ENCODE measurements at regions not wholly inside any gene's neighbourhood (a gene's known extent, or its start where the extent isn't known, plus 50 kb on each side); places are given as distances from the start of the nearest gene placed in this dataset.
A peak's percentile ranks its signal among the peaks of the same experiment; 100 is the strongest.

DNA sequence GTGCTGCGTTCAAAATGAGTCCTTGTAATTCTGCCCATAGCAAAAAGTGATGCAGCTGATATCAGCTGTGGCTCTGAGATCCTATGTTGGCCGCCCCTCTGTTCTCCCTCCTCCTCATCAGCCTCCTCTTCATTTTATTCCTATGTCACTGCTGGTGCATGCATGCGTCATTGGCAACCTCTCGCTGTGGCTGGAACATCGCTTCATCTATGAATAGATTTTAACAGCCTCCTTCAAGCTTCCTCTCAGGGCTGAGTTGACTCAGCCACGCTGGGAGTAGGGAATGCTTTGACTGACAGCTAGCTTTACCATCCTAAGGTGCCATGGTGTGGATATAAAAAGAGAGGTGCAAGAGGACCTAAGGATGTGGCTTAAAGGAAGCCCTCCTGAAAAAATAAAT, 303.5 kb downstream of the PLK2 start:
- DNase-seq = no peak
- H3K4me3 ChIP-seq = no peak overlapping the region
- peak; percentile 39 to 56 for ATAC-seq
- H3K9me3 ChIP-seq = no peaks in the 10 kb centered on the region
- H3K27ac ChIP-seq = no peak overlapping the region
- intact Hi-C loops (cut with DNase I; ENCODE audit: low total_unique reads) (no loop called here), in situ Hi-C loops (cut with MboI; ENCODE audit: low sequenced_read_pairs in 4 of 4) (no loop called here)
- no peaks in the 10 kb centered on the region for H3K27me3 ChIP-seq
- TF ChIP-seq, protein P1, sequence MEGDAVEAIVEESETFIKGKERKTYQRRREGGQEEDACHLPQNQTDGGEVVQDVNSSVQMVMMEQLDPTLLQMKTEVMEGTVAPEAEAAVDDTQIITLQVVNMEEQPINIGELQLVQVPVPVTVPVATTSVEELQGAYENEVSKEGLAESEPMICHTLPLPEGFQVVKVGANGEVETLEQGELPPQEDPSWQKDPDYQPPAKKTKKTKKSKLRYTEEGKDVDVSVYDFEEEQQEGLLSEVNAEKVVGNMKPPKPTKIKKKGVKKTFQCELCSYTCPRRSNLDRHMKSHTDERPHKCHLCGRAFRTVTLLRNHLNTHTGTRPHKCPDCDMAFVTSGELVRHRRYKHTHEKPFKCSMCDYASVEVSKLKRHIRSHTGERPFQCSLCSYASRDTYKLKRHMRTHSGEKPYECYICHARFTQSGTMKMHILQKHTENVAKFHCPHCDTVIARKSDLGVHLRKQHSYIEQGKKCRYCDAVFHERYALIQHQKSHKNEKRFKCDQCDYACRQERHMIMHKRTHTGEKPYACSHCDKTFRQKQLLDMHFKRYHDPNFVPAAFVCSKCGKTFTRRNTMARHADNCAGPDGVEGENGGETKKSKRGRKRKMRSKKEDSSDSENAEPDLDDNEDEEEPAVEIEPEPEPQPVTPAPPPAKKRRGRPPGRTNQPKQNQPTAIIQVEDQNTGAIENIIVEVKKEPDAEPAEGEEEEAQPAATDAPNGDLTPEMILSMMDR (IDR thresholded peaks at IDR 0.05 in 4 of 5, conservative IDR thresholded peaks at IDR 0.05 in 1 of 5) = no peak
- TF ChIP-seq POLR2A (IDR thresholded peaks at IDR 0.05) = no peak
- H3K36me3 ChIP-seq = no peaks in the 10 kb centered on the region
- peaks cover 8 to 11% of the 10 kb centered on the region in 2 donors for H3K4me1 ChIP-seq

DNA sequence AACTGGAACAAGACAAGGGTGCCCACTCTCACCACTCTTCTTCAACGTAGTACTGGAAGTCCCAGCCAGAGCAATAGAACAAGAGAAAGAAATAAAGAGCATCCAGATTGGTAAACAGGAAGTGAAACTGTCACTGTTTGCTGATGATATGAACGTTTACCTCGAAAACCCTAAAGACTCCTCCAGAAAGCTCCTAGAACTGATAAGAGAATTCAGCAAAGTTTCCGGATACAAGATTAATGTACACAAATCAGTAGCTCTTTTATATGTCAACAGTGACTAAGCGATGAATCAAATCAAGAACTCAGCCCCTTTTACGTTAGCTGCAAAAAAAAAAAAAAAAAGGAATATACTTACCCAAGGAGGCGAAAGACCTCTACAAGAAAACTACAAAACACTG, 306.6 kb downstream of the PLK2 start:
- no peaks in the 10 kb centered on the region for H3K36me3 ChIP-seq
- H3K4me1 ChIP-seq = peaks cover 8 to 11% of the 10 kb centered on the region in 2 donors
- in situ Hi-C loops (cut with MboI; ENCODE audit: low sequenced_read_pairs in 4 of 4) = no loop called here
- no peak overlapping the region for H3K4me3 ChIP-seq
- no peak for DNase-seq
- ATAC-seq = no peak
- TF ChIP-seq POLR2A (IDR thresholded peaks at IDR 0.05) = no peak
- TF ChIP-seq, protein P1 (IDR thresholded peaks at IDR 0.05 in 4 of 5, conservative IDR thresholded peaks at IDR 0.05 in 1 of 5) = no peak
- no peaks in the 10 kb centered on the region for H3K27me3 ChIP-seq
- intact Hi-C loops (cut with DNase I; ENCODE audit: low total_unique reads) = no loop called here
- no peaks in the 10 kb centered on the region for H3K9me3 ChIP-seq
- no peak overlapping the region for H3K27ac ChIP-seq

DNA sequence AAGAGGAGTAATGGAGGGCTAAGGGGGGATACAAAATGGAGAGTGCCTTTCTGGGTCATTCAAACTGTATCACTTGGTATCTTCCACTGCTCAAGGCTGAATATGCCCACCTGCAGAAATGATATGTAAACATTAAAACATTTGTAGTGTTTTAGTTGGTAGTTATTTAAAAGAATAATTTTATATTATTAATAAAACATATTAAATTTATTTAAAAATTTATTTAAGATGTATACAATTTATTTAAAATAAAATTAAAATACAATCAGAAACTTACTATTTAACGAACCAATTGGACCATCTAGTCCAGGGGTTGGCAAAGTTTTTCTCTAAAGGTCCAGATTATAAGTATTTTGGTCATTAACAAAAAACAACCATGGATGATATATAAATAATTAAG, 308.5 kb downstream of the PLK2 start:
- ATAC-seq (no peak), DNase-seq (no peak)
- Histone ChIP-seq H3K27me3 (no peaks in the 10 kb centered on the region), H3K36me3 (no peaks in the 10 kb centered on the region), H3K4me3 (no peak overlapping the region), H3K27ac (no peak overlapping the region), H3K9me3 (no peaks in the 10 kb centered on the region), H3K4me1 (peaks cover 3 to 4% of the 10 kb centered on the region in 2 donors)
- intact Hi-C loops (cut with DNase I; ENCODE audit: low total_unique reads) = no loop called here
- no peak for TF ChIP-seq POLR2A (IDR thresholded peaks at IDR 0.05)
- TF ChIP-seq, protein P1 (IDR thresholded peaks at IDR 0.05 in 4 of 5, conservative IDR thresholded peaks at IDR 0.05 in 1 of 5) = no peak
- in situ Hi-C loops (cut with MboI; ENCODE audit: low sequenced_read_pairs in 4 of 4) = no loop called here

DNA sequence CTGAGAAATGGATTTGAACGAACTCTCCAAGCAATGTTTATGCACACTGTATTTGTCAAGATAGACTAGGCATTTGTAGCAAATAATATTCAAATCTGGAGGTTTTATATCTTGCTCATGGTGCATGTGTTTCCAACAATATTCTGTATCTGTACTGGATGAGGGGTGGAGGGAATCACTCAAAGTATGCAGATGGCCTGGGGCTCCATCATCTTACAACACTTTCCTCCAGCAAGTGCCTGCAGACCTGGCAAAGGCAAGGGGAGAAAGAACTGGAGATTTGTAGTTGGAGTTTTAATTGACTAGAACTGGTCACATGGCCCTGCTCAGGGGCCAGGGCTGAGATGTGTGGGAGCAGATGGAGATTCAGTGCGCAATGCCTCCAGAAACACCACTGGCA, 309.0 kb downstream of the PLK2 start:
- intact Hi-C loops (cut with DNase I; ENCODE audit: low total_unique reads) (no loop called here), in situ Hi-C loops (cut with MboI; ENCODE audit: low sequenced_read_pairs in 4 of 4) (no loop called here)
- ATAC-seq (no peak), DNase-seq (no peak)
- H3K9me3 ChIP-seq = no peaks in the 10 kb centered on the region
- H3K4me3 ChIP-seq = no peak overlapping the region
- no peaks in the 10 kb centered on the region for H3K4me1 ChIP-seq
- no peaks in the 10 kb centered on the region for H3K36me3 ChIP-seq
- H3K27me3 ChIP-seq = no peaks in the 10 kb centered on the region
- no peak overlapping the region for H3K27ac ChIP-seq
- TF ChIP-seq POLR2A (IDR thresholded peaks at IDR 0.05) = no peak
- TF ChIP-seq, protein P1 (IDR thresholded peaks at IDR 0.05 in 4 of 5, conservative IDR thresholded peaks at IDR 0.05 in 1 of 5) = no peak

DNA sequence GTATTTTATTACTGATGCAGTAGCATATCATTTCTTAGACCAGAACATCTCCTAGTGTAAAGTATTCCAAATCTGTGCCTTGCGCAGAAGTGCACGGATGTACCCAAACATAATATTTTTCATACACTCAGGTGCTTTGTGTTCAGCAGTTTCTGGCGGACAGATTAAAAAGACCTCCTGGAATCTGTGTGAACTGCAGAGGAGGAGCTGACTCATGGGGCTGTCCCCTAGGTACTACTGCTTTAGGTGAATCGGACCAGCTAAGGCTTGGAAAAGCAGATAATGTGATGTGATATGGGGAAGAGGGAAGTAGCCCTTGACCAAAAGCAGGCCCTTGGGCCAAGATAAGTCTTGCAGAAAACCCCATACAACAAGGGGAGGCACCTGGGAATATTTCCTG, 310.1 kb downstream of the PLK2 start:
- H3K27ac ChIP-seq = no peak overlapping the region
- ATAC-seq (no peak), DNase-seq (no peak)
- H3K27me3 ChIP-seq = no peaks in the 10 kb centered on the region
- H3K4me3 ChIP-seq = no peak overlapping the region
- in situ Hi-C loops (cut with MboI; ENCODE audit: low sequenced_read_pairs in 4 of 4) (no loop called here), intact Hi-C loops (cut with DNase I; ENCODE audit: low total_unique reads) (no loop called here)
- TF ChIP-seq, protein P1 (IDR thresholded peaks at IDR 0.05 in 4 of 5, conservative IDR thresholded peaks at IDR 0.05 in 1 of 5) = no peak
- no peak for TF ChIP-seq POLR2A (IDR thresholded peaks at IDR 0.05)
- no peaks in the 10 kb centered on the region for H3K36me3 ChIP-seq
- no peaks in the 10 kb centered on the region for H3K9me3 ChIP-seq
- H3K4me1 ChIP-seq = no peaks in the 10 kb centered on the region
